ENCODE measurements at regions not wholly inside any gene's neighbourhood (a gene's known extent, or its start where the extent isn't known, plus 50 kb on each side); places are given as distances from the start of the nearest gene placed in this dataset.

DNA sequence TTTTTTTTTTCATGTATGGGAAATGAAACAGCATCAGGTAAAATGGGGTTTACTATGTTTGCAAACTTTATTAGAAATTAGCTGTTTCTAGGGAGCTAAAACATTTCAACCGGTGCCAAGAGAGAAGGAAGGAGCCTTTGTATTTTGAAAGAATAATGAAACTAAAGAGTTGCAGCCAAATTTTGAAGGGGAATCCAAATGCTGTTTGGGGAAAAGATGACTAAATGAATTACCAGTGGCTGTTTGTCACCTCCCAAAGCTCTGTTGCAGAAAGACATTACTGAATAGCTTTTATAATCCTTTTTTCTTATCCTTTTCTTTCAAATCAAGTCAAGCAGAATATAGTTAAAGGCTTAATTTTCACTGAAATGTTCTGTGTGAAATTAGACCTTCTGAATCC, 591.3 kb upstream of the ADGRL2 start:
- peaks cover 0 to 9% (median 0%) of the 10 kb centered on the region in 6 donors for H3K4me1 ChIP-seq
- H3K27me3 ChIP-seq (replicated peaks in 1 of 7) = no peaks in the 10 kb centered on the region
- 35 to 56% (median 42%) methylated on average over 1 of the region's 1 CpG for WGBS, 5 donors
- peak overlapping the region in 3 of 8 donors; percentile 23 to 85 (median 82) for H3K27ac ChIP-seq
- no peak overlapping the region for H3K4me3 ChIP-seq
- TF ChIP-seq POLR2A (IDR thresholded peaks at IDR 0.05) (no peak), CTCF (IDR thresholded peaks at IDR 0.05 in 8 of 11, conservative IDR thresholded peaks at IDR 0.05 in 3 of 11) (no peak), POLR2AphosphoS5 (IDR thresholded peaks at IDR 0.05) (no peak)
- no peaks in the 10 kb centered on the region for H3K9me3 ChIP-seq
- no peaks in the 10 kb centered on the region for H3K36me3 ChIP-seq
- intact Hi-C loops (cut with DNase I; ENCODE audit: low total_unique reads) = no loop called here
- no peak for DNase-seq

DNA sequence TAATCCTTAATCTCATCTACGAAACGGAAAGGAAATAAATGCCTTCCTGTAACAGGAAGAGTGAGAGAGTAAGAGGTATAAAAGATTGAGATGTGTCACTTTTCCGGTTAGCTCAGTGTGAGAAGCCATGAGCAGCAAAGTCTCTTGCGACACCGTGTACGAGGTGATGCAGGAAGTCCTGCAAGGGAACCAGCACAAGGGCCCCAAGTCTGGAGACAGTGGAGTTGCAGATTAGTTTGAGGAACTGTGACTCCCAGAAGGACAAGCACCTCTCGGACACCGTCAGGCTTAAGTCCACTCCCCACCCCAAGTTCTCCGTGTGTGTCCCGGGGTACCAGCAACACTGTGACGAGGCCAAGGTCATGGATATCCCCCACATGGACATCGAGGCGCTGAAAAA, 592.3 kb upstream of the ADGRL2 start:
- WGBS, 5 donors = 35 to 58% (median 47%) methylated on average over 13 of the region's 13 CpGs
- intact Hi-C loops (cut with DNase I; ENCODE audit: low total_unique reads) = no loop called here
- Histone ChIP-seq H3K27me3 (replicated peaks in 1 of 7) (no peaks in the 10 kb centered on the region), H3K4me1 (peaks cover 0 to 9% (median 0%) of the 10 kb centered on the region in 6 donors), H3K36me3 (no peaks in the 10 kb centered on the region), H3K27ac (peak overlapping the region in 7 of 8 donors; percentile 11 to 85 (median 63)), H3K4me3 (no peak overlapping the region), H3K9me3 (no peaks in the 10 kb centered on the region)
- DNase-seq = peak; percentile 82
- TF ChIP-seq POLR2AphosphoS5 (IDR thresholded peaks at IDR 0.05) = peak in 1 of 3 donors; percentile 50
- TF ChIP-seq CTCF (IDR thresholded peaks at IDR 0.05 in 8 of 11, conservative IDR thresholded peaks at IDR 0.05 in 3 of 11) = no peak
- TF ChIP-seq POLR2A (IDR thresholded peaks at IDR 0.05) = no peak

GRCh38 chr1:81205956-81206355, 594.8 kb upstream of the ADGRL2 start:
- TF ChIP-seq POLR2A (IDR thresholded peaks at IDR 0.05) = no peak
- intact Hi-C loops (cut with DNase I; ENCODE audit: low total_unique reads) = no loop called here
- WGBS, 5 donors = 78 to 87% (median 80%) methylated on average over 6 of the region's 6 CpGs
- no peak for DNase-seq
- Histone ChIP-seq H3K27ac (no peak overlapping the region), H3K4me3 (no peak overlapping the region), H3K36me3 (no peaks in the 10 kb centered on the region), H3K27me3 (replicated peaks in 1 of 7) (no peaks in the 10 kb centered on the region), H3K4me1 (peaks cover 0 to 9% (median 0%) of the 10 kb centered on the region in 6 donors), H3K9me3 (no peaks in the 10 kb centered on the region)

DNA sequence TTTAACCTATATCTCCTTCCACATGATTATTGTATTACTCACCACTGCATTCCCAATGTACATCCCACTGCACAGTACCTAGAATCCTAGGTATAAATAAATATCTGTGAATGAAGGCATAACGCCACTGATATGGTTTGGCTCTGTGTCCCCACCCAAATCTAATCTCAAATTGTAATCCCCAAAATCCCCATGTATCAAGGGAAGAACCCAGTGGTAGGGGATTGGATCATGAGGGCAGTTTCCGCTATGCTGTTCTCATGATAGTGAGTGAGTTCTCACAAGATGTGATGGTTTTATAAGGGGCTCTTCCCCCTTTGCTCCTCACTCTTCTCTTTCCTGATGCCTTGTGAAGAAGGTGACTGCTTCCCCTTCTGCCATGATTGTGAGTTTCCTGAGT, 599.0 kb upstream of the ADGRL2 start:
- Histone ChIP-seq H3K9me3 (no peaks in the 10 kb centered on the region), H3K27ac (no peak overlapping the region), H3K4me1 (no peaks in the 10 kb centered on the region), H3K27me3 (replicated peaks in 1 of 7) (no peaks in the 10 kb centered on the region), H3K4me3 (no peak overlapping the region), H3K36me3 (no peaks in the 10 kb centered on the region)
- TF ChIP-seq POLR2A (IDR thresholded peaks at IDR 0.05) = no peak
- TF ChIP-seq CTCF (IDR thresholded peaks at IDR 0.05 in 8 of 11, conservative IDR thresholded peaks at IDR 0.05 in 3 of 11) = no peak
- 90 to 97% (median 93%) methylated on average over 2 of the region's 2 CpGs for WGBS, 5 donors
- intact Hi-C loops (cut with DNase I; ENCODE audit: low total_unique reads) = no loop called here
- no peak for DNase-seq

GRCh38 chr1:81197591-81197990, 603.1 kb upstream of the ADGRL2 start:
- H3K9me3 ChIP-seq = no peaks in the 10 kb centered on the region
- WGBS, 5 donors = 92 to 98% (median 95%) methylated on average over 3 of the region's 3 CpGs
- DNase-seq = no peak
- no peak overlapping the region for H3K27ac ChIP-seq
- no peaks in the 10 kb centered on the region for H3K4me1 ChIP-seq
- H3K27me3 ChIP-seq (replicated peaks in 1 of 7) = no peaks in the 10 kb centered on the region
- intact Hi-C loops (cut with DNase I; ENCODE audit: low total_unique reads) = no loop called here
- TF ChIP-seq POLR2AphosphoS5 (IDR thresholded peaks at IDR 0.05) = no peak
- no peak for TF ChIP-seq CTCF (IDR thresholded peaks at IDR 0.05 in 8 of 11, conservative IDR thresholded peaks at IDR 0.05 in 3 of 11)
- no peak for TF ChIP-seq POLR2A (IDR thresholded peaks at IDR 0.05)
- H3K36me3 ChIP-seq = no peaks in the 10 kb centered on the region
- no peak overlapping the region for H3K4me3 ChIP-seq
